ENCODE measurements at regions not wholly inside any gene's neighbourhood (a gene's known extent, or its start where the extent isn't known, plus 50 kb on each side); places are given as distances from the start of the nearest gene placed in this dataset.

GRCh38 chr18:24677011-24677410 lies 216.6 kb downstream of the HRH4 start:
- no peaks in the 10 kb centered on the region for H3K36me3 ChIP-seq (ENCODE audit: control insufficient read depth, insufficient read depth, low read length)
- H3K9me3 ChIP-seq (ENCODE audit: control insufficient read depth, insufficient read depth, low read depth, low read length): no peaks in the 10 kb centered on the region
- ChIA-PET CTCF (no interaction called here), POLR2A (no interaction called here)
- intact Hi-C loops (cut with micrococcal nuclease; ENCODE audit: unreplicated experiment) (no loop called here), in situ Hi-C loops (cut with HindIII; ENCODE audit: low pct_unique_long_range_greater_than_20kb, low sequenced_read_pairs) (no loop called here)
- H3K4me3 ChIP-seq (ENCODE audit: low read depth in 2 of 2, low read length in 2 of 2): no peak overlapping the region
- ATAC-seq: no peak
- no TSS peak for BruUV-seq (replicated peaks)
- no peak for DNase-seq (ENCODE audit: low read depth, low spot score)
- H3K27ac ChIP-seq (ENCODE audit: low read length): no peak overlapping the region
- TF ChIP-seq REST (IDR thresholded peaks at IDR 0.05; ENCODE audit: insufficient read depth in 1 of 2, low read depth in 2 of 2, low read length in 1 of 2) (no peak), TCF7L2 (IDR thresholded peaks at IDR 0.05; ENCODE audit: low read depth, low read length) (no peak), CTCF (IDR thresholded peaks at IDR 0.05) (no peak), SIN3A (IDR thresholded peaks at IDR 0.05; ENCODE audit: borderline replicate concordance, insufficient read depth, low read depth, low read length) (no peak), POLR2AphosphoS5 (IDR thresholded peaks at IDR 0.05; ENCODE audit: low read depth, low read length) (no peak)
- H3K27me3 ChIP-seq (ENCODE audit: control insufficient read depth, insufficient read depth, low read length): no peaks in the 10 kb centered on the region
- H3K4me1 ChIP-seq (ENCODE audit: control insufficient read depth, insufficient read depth, low read length): no peaks in the 10 kb centered on the region

DNA sequence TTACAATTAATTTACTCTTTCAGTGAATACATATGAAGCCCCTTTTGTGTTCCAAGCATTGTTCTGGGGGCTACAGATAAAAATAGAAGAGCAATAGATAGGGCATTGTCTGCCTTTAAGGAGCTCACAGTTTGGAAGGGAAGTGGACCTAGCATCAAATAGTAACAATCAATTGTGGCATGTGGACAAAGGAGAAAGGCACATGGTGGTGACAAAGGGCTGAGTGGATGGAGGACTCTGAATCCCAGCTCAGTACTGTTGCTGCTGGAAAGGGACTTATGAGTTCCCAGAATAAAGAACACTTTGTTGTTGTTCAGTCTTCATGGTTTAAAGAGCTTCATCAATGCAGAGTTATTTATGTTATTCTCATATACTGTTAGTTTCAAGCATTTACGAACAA lies 217.7 kb downstream of the HRH4 start:
- no peaks in the 10 kb centered on the region for H3K4me1 ChIP-seq (ENCODE audit: control insufficient read depth, insufficient read depth, low read length)
- intact Hi-C loops (cut with micrococcal nuclease; ENCODE audit: unreplicated experiment): no loop called here
- H3K27me3 ChIP-seq (ENCODE audit: control insufficient read depth, insufficient read depth, low read length): no peaks in the 10 kb centered on the region
- no TSS peak for BruUV-seq (replicated peaks)
- ATAC-seq (no peak), DNase-seq (ENCODE audit: low read depth, low spot score) (no peak)
- no peaks in the 10 kb centered on the region for H3K9me3 ChIP-seq (ENCODE audit: control insufficient read depth, insufficient read depth, low read depth, low read length)
- H3K4me3 ChIP-seq (ENCODE audit: low read depth in 2 of 2, low read length in 2 of 2): no peak overlapping the region
- TF ChIP-seq TCF7L2 (IDR thresholded peaks at IDR 0.05; ENCODE audit: low read depth, low read length): no peak
- no peak for TF ChIP-seq REST (IDR thresholded peaks at IDR 0.05; ENCODE audit: insufficient read depth in 1 of 2, low read depth in 2 of 2, low read length in 1 of 2)
- TF ChIP-seq POLR2AphosphoS5 (IDR thresholded peaks at IDR 0.05; ENCODE audit: low read depth, low read length): no peak
- no peak for TF ChIP-seq CTCF (IDR thresholded peaks at IDR 0.05)
- ChIA-PET POLR2A (no interaction called here), CTCF (no interaction called here)
- H3K27ac ChIP-seq (ENCODE audit: low read length): no peak overlapping the region
- in situ Hi-C loops (cut with HindIII; ENCODE audit: low pct_unique_long_range_greater_than_20kb, low sequenced_read_pairs): no loop called here
- H3K36me3 ChIP-seq (ENCODE audit: control insufficient read depth, insufficient read depth, low read length): no peaks in the 10 kb centered on the region
